HEK293 (cell line): ENCODE measurements at regions not wholly inside any gene's neighbourhood (a gene's known extent, or its start where the extent isn't known, plus 50 kb on each side); places are given as distances from the start of the nearest gene placed in this dataset.
"Not testable (repeated sequence)": the region's sequence is repeated elsewhere in the genome, so short reads cannot be mapped to it uniquely, and the experiment has no call there.

Experiments used
- CTCF ChIA-PET: fragments of 350-600 bp; formaldehyde crosslinking; extraction: SDS; loops from one replicate; lab custom pipeline; 2021; ENCODE audit warnings: antibody characterized with exemption; lab: Yijun Ruan, JAX
- POLR2A ChIA-PET: fragments of 300-600 bp; formaldehyde crosslinking; extraction: SDS; loops from one replicate; lab custom pipeline; 2020; ENCODE audit warnings: antibody characterized with exemption, inconsistent platforms; lab: Yijun Ruan, JAX
- H3K27ac ChIP-seq: fragments of 200-500 bp; sonication (Bioruptor generic); 2 replicates; pipeline ENCODE4 v1.5.1; 2014; ENCODE audit warnings: low read depth, low read length, control low read depth, inconsistent platforms; ENCODE audit errors: extremely low read depth
- H3K36me3 ChIP-seq, 2 experiments: fragments of 200-500 bp in 1 of 2; sonication (Bioruptor generic) in 1 of 2; 1 replicate in 1 of 2; 2 replicates in 1 of 2; pipeline ENCODE4 v1.5.1; 2014 to 2017; ENCODE audit warnings: inconsistent platforms in 2 of 2, low read length in 2 of 2; ENCODE audit not compliant: control insufficient read depth in 2 of 2, insufficient read depth in 1 of 2
- H3K4me1 ChIP-seq: fragments of 200-500 bp; sonication (Bioruptor generic); 2 replicates; pipeline ENCODE4 v1.5.1; 2014; ENCODE audit warnings: mild to moderate bottlenecking, low read length, inconsistent platforms; ENCODE audit not compliant: control insufficient read depth, insufficient read depth
- H3K4me3 ChIP-seq: 2 replicates; pipeline ENCODE4 v1.5.1; 2011; ENCODE audit warnings: low read depth, mild to moderate bottlenecking, control low read depth, low read length, moderate library complexity
- H3K9me3 ChIP-seq: fragments of 200-500 bp; sonication (Bioruptor generic); 2 replicates; pipeline ENCODE4 v1.5.1; 2014; ENCODE audit warnings: low read depth, low read length, inconsistent platforms; ENCODE audit not compliant: control insufficient read depth, insufficient read depth
- KLF9 ChIP-seq: fragments of 450-650 bp; formaldehyde crosslinking; IDR thresholded peaks from 2 replicates; pipeline ENCODE4 v1.5.1; 2016; ENCODE audit warnings: missing biosample characterization, missing genetic modification characterization, low read depth
- OSR2 ChIP-seq: fragments of 450-650 bp; formaldehyde crosslinking; IDR thresholded peaks from 2 replicates; pipeline ENCODE4 v1.5.1; 2016; ENCODE audit warnings: missing biosample characterization, missing genetic modification characterization
- PRDM1 ChIP-seq: fragments of 450-650 bp; formaldehyde crosslinking; IDR thresholded peaks from 2 replicates; pipeline ENCODE4; 2016; ENCODE audit warnings: missing biosample characterization, missing genetic modification characterization
- SP3 ChIP-seq: fragments of 450-650 bp; formaldehyde crosslinking; IDR thresholded peaks from 2 replicates; pipeline ENCODE4 v1.5.1; 2016; ENCODE audit warnings: missing biosample characterization, missing genetic modification characterization
- ZFP37 ChIP-seq: fragments of 450-650 bp; formaldehyde crosslinking; IDR thresholded peaks from 2 replicates; pipeline ENCODE4 v1.5.1; 2016; ENCODE audit warnings: missing biosample characterization, missing genetic modification characterization
- ZNF16 ChIP-seq: fragments of 450-650 bp; formaldehyde crosslinking; IDR thresholded peaks from 2 replicates; pipeline ENCODE4 v1.5.1; 2016; ENCODE audit warnings: low read depth, missing biosample characterization, missing genetic modification characterization
- ZNF416 ChIP-seq: fragments of 450-650 bp; formaldehyde crosslinking; IDR thresholded peaks from 2 replicates; pipeline ENCODE4 v1.5.1; 2016; ENCODE audit warnings: missing biosample characterization, missing genetic modification characterization
- ZNF473 ChIP-seq: fragments of 450-650 bp; formaldehyde crosslinking; IDR thresholded peaks from 2 replicates; pipeline ENCODE4 v1.5.1; 2017; ENCODE audit warnings: missing biosample characterization, missing genetic modification characterization
- ZNF624 ChIP-seq: fragments of 450-650 bp; formaldehyde crosslinking; IDR thresholded peaks from 2 replicates; pipeline ENCODE4 v1.5.1; 2017; ENCODE audit warnings: missing biosample characterization, missing genetic modification characterization
- ZNF626 ChIP-seq: fragments of 450-650 bp; sonication (Bioruptor Pico); formaldehyde crosslinking; IDR thresholded peaks from 2 replicates; pipeline ENCODE4 v1.5.1; 2018; ENCODE audit warnings: missing biosample characterization, missing genetic modification characterization, inconsistent platforms
- ZNF701 ChIP-seq: fragments of 450-650 bp; formaldehyde crosslinking; IDR thresholded peaks from 2 replicates; pipeline ENCODE4 v1.5.1; 2016; ENCODE audit warnings: missing biosample characterization, missing genetic modification characterization
- ZXDB ChIP-seq: fragments of 450-650 bp; formaldehyde crosslinking; IDR thresholded peaks from 2 replicates; pipeline ENCODE4 v1.5.1; 2016; ENCODE audit warnings: missing biosample characterization, missing genetic modification characterization
- TF ChIP-seq, protein P1 (sequence below): fragments of 450-650 bp; formaldehyde crosslinking; IDR thresholded peaks from 2 replicates; pipeline ENCODE4 v1.5.1; 2016; ENCODE audit warnings: missing biosample characterization, missing genetic modification characterization
- TF ChIP-seq, protein P2 (sequence below): fragments of 450-650 bp; formaldehyde crosslinking; IDR thresholded peaks from 2 replicates; pipeline ENCODE4 v1.5.1; 2016; ENCODE audit warnings: missing biosample characterization, missing genetic modification characterization
- TF ChIP-seq, protein P3 (sequence below): fragments of 450-650 bp; formaldehyde crosslinking; IDR thresholded peaks from 2 replicates; pipeline ENCODE4 v1.5.1; 2016; ENCODE audit warnings: missing biosample characterization, missing genetic modification characterization
- TF ChIP-seq, protein P4 (sequence below): fragments of 450-650 bp; formaldehyde crosslinking; optimal IDR thresholded peaks from 2 replicates; pipeline ENCODE3; 2016; ENCODE audit warnings: missing biosample characterization, mild to moderate bottlenecking, missing genetic modification characterization

DNA sequence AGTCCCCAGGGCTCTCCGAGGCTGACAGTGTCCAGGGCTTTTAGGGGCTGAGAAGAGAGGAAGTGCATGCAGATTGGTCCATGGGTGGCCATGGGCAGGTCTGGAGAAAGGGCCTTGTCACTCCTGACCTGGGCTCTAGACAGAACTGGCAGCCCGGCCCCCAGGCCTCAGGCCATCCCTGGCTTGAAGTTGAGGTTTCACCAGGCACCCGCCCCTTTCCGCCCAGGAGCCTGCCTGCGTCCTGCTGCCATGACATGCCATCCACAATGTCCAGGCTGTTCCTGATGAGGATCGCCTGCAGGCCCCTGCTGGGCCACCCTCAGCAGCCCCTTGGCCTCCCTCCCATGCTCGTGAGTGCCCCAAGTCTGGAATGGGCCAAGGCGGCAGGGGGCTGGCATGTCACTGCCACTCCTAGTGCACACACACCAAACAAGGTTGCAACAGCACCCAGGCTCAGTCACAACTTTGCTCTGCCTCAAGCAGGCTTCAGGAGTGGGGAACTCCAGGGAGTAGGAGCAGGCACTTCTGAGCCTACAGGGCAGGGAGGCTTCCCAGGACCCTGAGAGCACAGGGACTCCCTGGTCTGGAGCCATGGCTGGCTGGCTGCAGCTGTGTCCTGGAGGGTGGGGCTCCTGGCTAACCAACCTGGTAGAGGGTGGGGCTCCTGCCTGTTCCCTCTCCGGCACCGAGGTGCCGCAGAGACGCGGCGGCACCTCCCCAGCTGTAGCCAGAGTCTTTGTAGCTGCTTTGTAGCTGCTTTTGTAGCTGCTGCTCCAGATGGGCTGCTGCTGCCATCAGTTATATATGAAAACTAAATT is 1457.1 kb upstream of the GBE1 start (continued):
- TF ChIP-seq ZNF624 (tag by site-specific recombination) (no peak), ZNF701 (tag by site-specific recombination) (no peak), ZFP37 (tag by site-specific recombination) (no peak), ZNF473 (tag by site-specific recombination) (no peak)
- TF ChIP-seq, protein P1, sequence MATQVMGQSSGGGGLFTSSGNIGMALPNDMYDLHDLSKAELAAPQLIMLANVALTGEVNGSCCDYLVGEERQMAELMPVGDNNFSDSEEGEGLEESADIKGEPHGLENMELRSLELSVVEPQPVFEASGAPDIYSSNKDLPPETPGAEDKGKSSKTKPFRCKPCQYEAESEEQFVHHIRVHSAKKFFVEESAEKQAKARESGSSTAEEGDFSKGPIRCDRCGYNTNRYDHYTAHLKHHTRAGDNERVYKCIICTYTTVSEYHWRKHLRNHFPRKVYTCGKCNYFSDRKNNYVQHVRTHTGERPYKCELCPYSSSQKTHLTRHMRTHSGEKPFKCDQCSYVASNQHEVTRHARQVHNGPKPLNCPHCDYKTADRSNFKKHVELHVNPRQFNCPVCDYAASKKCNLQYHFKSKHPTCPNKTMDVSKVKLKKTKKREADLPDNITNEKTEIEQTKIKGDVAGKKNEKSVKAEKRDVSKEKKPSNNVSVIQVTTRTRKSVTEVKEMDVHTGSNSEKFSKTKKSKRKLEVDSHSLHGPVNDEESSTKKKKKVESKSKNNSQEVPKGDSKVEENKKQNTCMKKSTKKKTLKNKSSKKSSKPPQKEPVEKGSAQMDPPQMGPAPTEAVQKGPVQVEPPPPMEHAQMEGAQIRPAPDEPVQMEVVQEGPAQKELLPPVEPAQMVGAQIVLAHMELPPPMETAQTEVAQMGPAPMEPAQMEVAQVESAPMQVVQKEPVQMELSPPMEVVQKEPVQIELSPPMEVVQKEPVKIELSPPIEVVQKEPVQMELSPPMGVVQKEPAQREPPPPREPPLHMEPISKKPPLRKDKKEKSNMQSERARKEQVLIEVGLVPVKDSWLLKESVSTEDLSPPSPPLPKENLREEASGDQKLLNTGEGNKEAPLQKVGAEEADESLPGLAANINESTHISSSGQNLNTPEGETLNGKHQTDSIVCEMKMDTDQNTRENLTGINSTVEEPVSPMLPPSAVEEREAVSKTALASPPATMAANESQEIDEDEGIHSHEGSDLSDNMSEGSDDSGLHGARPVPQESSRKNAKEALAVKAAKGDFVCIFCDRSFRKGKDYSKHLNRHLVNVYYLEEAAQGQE (tag by site-specific recombination), result no peak
- TF ChIP-seq, protein P2, sequence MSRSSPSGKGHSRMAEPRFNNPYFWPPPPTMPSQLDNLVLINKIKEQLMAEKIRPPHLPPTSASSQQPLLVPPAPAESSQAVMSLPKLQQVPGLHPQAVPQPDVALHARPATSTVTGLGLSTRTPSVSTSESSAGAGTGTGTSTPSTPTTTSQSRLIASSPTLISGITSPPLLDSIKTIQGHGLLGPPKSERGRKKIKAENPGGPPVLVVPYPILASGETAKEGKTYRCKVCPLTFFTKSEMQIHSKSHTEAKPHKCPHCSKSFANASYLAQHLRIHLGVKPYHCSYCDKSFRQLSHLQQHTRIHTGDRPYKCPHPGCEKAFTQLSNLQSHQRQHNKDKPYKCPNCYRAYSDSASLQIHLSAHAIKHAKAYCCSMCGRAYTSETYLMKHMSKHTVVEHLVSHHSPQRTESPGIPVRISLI (tag by site-specific recombination), result no peak
- TF ChIP-seq, all 188 proteins: peak for 0

DNA sequence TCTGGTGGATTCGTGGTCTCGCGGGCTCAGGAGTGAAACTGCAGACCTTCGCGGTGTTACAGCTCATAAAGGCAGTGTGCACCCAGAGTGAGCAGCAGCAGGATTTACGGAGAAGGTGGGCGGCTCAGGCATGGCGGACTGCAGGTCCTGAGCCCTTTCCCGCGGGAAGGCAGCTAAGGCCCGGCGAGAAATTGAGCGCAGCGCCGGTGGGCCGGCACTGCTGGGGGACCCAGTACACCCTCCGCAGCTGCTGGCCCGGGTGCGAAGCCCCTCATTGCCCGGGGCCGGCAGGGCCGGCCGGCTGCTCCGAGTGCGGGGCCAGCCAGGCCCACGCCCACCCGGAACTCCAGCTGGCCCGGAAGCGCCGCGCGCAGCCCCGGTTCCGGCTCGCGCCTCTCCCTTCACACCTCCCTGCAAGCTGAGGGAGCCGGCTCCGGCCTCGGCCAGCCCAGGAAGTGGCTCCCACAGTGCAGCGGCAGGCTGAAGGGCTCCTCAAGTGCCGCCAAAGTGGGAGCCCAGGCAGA is 1456.2 kb upstream of the GBE1 start:
- H3K4me3 ChIP-seq, H3K4me1 ChIP-seq, H3K27ac ChIP-seq, POLR2A ChIA-PET, H3K9me3 ChIP-seq, H3K36me3 ChIP-seq, CTCF ChIA-PET: not testable (repeated sequence)

DNA sequence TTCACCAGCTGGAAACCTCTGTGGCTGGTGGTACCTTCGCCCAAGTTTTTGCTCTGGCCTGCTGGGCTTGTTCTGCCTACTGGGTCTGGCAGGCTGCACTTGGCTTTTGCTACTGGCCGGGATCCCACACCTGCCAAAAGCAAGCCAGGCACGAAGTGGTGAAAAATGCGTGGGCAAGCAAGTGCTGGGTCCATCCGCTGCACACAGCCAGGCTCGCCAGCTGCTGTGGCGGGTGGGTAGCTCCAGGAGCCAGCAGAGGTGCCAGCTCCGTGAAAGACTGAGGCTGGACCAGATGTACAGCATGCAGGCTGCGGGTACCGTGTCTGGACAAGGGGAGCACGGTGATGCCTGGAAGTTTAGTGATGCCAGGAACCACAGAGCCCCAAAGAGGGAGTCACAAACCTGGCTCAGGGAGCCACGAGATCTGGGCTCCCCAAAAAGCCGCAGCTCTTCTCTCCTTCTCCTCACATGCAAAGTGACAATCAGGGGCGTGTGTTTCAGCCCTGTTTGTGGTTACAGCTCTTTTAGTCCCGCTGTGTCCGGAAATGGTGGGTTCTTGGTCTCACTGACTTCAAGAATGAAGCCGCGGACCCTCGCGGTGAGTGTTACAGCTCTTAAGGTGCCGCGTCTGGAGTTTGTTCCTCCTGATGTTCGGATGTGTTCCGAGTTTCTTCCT is 1455.6 kb upstream of the GBE1 start:
- POLR2A ChIA-PET, result no interaction called here
- CTCF ChIA-PET, result no interaction called here
- H3K27ac ChIP-seq, result no peak overlapping the region
- no peaks in the 10 kb centered on the region for H3K36me3 ChIP-seq
- no peak overlapping the region for H3K4me3 ChIP-seq
- no peaks in the 10 kb centered on the region for H3K9me3 ChIP-seq
- H3K4me1 ChIP-seq, result no peaks in the 10 kb centered on the region
- TF ChIP-seq ZNF416 (tag by site-specific recombination), result no peak
- no peak for TF ChIP-seq PRDM1 (tag by site-specific recombination)
- TF ChIP-seq, protein P3, sequence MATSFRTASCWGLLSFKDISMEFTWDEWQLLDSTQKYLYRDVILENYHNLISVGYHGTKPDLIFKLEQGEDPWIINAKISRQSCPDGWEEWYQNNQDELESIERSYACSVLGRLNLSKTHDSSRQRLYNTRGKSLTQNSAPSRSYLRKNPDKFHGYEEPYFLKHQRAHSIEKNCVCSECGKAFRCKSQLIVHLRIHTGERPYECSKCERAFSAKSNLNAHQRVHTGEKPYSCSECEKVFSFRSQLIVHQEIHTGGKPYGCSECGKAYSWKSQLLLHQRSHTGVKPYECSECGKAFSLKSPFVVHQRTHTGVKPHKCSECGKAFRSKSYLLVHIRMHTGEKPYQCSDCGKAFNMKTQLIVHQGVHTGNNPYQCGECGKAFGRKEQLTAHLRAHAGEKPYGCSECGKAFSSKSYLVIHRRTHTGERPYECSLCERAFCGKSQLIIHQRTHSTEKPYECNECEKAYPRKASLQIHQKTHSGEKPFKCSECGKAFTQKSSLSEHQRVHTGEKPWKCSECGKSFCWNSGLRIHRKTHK (tag by site-specific recombination), result no peak
- TF ChIP-seq SP3 (tag by site-specific recombination), result no peak
- no peak for TF ChIP-seq ZNF16 (tag by site-specific recombination)
- no peak for TF ChIP-seq ZNF626 (tag by site-specific recombination)
- no peak for TF ChIP-seq KLF9 (tag by site-specific recombination)
- TF ChIP-seq OSR2 (tag by site-specific recombination), result no peak
- no peak for TF ChIP-seq ZXDB
- TF ChIP-seq, protein P4, sequence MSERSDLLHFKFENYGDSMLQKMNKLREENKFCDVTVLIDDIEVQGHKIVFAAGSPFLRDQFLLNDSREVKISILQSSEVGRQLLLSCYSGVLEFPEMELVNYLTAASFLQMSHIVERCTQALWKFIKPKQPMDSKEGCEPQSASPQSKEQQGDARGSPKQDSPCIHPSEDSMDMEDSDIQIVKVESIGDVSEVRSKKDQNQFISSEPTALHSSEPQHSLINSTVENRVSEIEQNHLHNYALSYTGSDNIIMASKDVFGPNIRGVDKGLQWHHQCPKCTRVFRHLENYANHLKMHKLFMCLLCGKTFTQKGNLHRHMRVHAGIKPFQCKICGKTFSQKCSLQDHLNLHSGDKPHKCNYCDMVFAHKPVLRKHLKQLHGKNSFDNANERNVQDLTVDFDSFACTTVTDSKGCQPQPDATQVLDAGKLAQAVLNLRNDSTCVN (tag by site-specific recombination), result no peak
